ENCODE measurements at regions not wholly inside any gene's neighbourhood (a gene's known extent, or its start where the extent isn't known, plus 50 kb on each side); places are given as distances from the start of the nearest gene placed in this dataset.

DNA sequence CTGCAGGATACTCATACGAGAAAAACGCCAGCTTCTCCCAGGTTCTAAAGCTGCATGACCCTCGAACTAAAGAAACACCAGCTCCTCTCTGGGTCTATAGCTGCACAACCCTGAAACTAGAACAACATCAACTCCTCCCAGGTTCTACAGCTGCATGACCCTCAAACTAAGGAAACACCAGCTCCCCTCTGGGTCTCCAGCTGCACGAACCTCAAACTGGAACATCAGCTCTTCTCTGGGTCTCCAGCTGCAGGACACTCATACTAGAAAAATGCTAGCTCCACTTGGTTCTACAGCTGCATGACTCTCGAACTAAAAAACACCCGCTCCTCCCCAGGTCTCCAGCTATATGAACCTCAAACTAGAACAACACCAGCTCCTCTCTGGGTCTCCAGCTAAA is 811.1 kb downstream of the CDH9 start:
- Histone ChIP-seq H3K9me3 (ENCODE audit: low read depth, low read length) (no peaks in the 10 kb centered on the region), H3K27me3 (ENCODE audit: insufficient read depth, low read length) (no peaks in the 10 kb centered on the region)

DNA sequence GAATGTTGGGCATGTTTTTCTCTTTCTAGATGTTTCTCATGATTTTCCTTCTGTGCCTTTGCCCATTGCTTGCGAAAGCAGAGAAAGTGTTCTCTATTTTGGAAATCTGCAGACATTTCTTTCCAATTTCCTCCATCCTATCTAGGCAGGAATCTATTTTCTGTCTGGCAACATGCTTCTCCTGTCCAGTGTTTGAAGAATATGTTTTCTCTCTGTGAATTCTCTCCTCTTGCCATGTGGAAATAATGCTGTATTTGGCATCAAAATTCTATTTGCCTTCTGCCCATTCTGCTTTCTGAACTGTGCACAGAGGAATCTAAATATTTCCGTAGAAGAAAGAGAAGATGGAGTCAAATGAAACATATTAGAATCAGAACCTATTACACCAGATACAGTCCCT is 833.3 kb downstream of the CDH9 start:
- H3K27me3 ChIP-seq (ENCODE audit: insufficient read depth, low read length): no peaks in the 10 kb centered on the region
- peaks cover 12% of the 10 kb centered on the region for H3K9me3 ChIP-seq (ENCODE audit: low read depth, low read length)
- no peak overlapping the region for H3K4me3 ChIP-seq (ENCODE audit: low read length)
- H3K4me1 ChIP-seq (ENCODE audit: insufficient read depth, low read length): no peaks in the 10 kb centered on the region

More for the DNA sequence above, 811.1 kb downstream of the CDH9 start:
- Histone ChIP-seq H3K4me3 (ENCODE audit: low read length) (no peak overlapping the region), H3K4me1 (ENCODE audit: insufficient read depth, low read length) (no peaks in the 10 kb centered on the region)

- no peak overlapping the region for H3K4me3 ChIP-seq (ENCODE audit: low read length)
- H3K4me1 ChIP-seq (ENCODE audit: insufficient read depth, low read length): no peaks in the 10 kb centered on the region
- H3K27me3 ChIP-seq (ENCODE audit: insufficient read depth, low read length): no peaks in the 10 kb centered on the region
- H3K9me3 ChIP-seq (ENCODE audit: low read depth, low read length): no peaks in the 10 kb centered on the region
Observed at GRCh38 chr5:26193626-26194025, 844.8 kb downstream of the CDH9 start.

GRCh38 chr5:26192486-26192885 is 845.9 kb downstream of the CDH9 start:
- Histone ChIP-seq H3K9me3 (ENCODE audit: low read depth, low read length) (no peaks in the 10 kb centered on the region), H3K27me3 (ENCODE audit: insufficient read depth, low read length) (no peaks in the 10 kb centered on the region), H3K4me1 (ENCODE audit: insufficient read depth, low read length) (no peaks in the 10 kb centered on the region), H3K4me3 (ENCODE audit: low read length) (no peak overlapping the region)

DNA sequence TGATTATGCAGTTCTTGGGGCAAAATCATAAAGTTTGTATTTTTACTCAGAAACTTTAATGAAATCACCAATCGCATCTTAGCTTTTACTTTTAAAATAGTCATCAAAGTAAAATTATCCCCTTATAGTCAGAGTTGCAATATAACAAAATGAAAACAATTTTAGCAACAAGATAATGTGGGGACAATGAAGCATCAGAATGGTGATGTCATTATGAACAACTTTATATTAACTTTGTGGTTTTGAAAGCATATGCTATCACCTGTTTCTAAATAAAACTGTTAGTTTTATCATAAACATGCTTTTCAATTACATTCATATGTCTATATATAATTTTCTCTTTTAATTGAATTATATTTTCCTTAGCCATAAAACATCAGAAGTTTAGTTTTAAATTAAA is 856.8 kb downstream of the CDH9 start:
- Histone ChIP-seq H3K4me1 (ENCODE audit: insufficient read depth, low read length) (no peaks in the 10 kb centered on the region), H3K27me3 (ENCODE audit: insufficient read depth, low read length) (no peaks in the 10 kb centered on the region), H3K9me3 (ENCODE audit: low read depth, low read length) (no peaks in the 10 kb centered on the region), H3K4me3 (ENCODE audit: low read length) (no peak overlapping the region)

DNA sequence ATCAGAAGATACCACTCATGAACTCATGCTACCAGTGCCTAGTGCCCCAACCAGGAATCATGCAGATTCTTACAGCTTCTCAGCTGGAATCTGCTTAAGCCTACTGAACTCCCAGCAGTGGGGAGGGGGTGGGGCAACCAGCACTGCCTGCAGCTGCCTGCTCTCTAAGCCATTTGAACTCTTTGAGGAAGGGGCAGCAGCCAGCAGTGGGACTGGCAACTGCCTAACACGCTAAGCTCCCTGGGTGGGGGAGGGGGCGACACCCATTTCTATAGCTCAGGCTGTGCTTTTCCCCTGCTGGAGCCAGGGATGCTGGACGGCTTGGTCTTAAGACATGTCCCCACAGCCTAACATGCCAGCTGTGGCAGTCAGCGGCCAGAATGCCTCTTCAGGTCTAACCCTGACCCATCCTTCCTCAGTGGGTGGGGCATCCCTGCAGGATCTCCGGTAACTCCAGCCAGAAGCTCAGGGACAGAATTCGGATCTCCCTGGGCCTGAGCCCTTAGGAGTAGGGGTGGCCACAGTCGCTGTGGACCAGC is 889.7 kb downstream of the CDH9 start:
- Histone ChIP-seq H3K4me3 (ENCODE audit: low read length) (no peak overlapping the region), H3K27me3 (ENCODE audit: insufficient read depth, low read length) (no peaks in the 10 kb centered on the region), H3K4me1 (ENCODE audit: insufficient read depth, low read length) (no peaks in the 10 kb centered on the region), H3K9me3 (ENCODE audit: low read depth, low read length) (no peaks in the 10 kb centered on the region)

GRCh38 chr5:26143259-26143658 is 895.1 kb downstream of the CDH9 start:
- Histone ChIP-seq H3K9me3 (ENCODE audit: low read depth, low read length) (no peaks in the 10 kb centered on the region), H3K4me1 (ENCODE audit: insufficient read depth, low read length) (no peaks in the 10 kb centered on the region), H3K27me3 (ENCODE audit: insufficient read depth, low read length) (no peaks in the 10 kb centered on the region), H3K4me3 (ENCODE audit: low read length) (no peak overlapping the region)

GRCh38 chr5:26121338-26121737 is 917.0 kb downstream of the CDH9 start:
- H3K4me3 ChIP-seq (ENCODE audit: low read length): no peak overlapping the region
- no peaks in the 10 kb centered on the region for H3K27me3 ChIP-seq (ENCODE audit: insufficient read depth, low read length)
- no peaks in the 10 kb centered on the region for H3K9me3 ChIP-seq (ENCODE audit: low read depth, low read length)
- H3K4me1 ChIP-seq (ENCODE audit: insufficient read depth, low read length): no peaks in the 10 kb centered on the region

GRCh38 chr5:26104175-26104574 is 934.2 kb downstream of the CDH9 start:
- no peaks in the 10 kb centered on the region for H3K27me3 ChIP-seq (ENCODE audit: insufficient read depth, low read length)
- H3K9me3 ChIP-seq (ENCODE audit: low read depth, low read length): peaks cover 10% of the 10 kb centered on the region
- no peak overlapping the region for H3K4me3 ChIP-seq (ENCODE audit: low read length)
- H3K4me1 ChIP-seq (ENCODE audit: insufficient read depth, low read length): no peaks in the 10 kb centered on the region

DNA sequence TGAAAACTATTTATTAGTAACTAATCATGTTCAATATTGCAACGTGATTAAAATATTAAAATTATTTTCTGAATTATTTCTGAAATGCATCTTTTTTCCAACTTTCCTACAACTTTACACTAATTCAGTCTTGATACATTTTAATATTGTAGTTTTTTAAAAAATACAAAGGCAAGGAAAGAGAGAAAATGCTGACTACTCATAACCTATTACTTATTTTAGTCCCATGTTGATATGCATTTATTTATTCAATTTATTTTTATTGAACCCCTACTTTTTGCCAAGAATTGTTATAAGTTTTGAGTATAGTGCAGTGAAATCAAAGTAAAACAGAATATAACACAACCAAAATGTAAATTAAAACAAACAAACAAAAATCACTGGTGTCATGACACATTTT is 978.2 kb downstream of the CDH9 start:
- Histone ChIP-seq H3K4me1 (ENCODE audit: insufficient read depth, low read length) (no peaks in the 10 kb centered on the region), H3K27me3 (ENCODE audit: insufficient read depth, low read length) (no peaks in the 10 kb centered on the region), H3K9me3 (ENCODE audit: low read depth, low read length) (no peaks in the 10 kb centered on the region), H3K4me3 (ENCODE audit: low read length) (no peak overlapping the region)

- Histone ChIP-seq H3K9me3 (ENCODE audit: low read depth, low read length) (no peaks in the 10 kb centered on the region), H3K4me1 (ENCODE audit: insufficient read depth, low read length) (no peaks in the 10 kb centered on the region), H3K4me3 (ENCODE audit: low read length) (no peak overlapping the region), H3K27me3 (ENCODE audit: insufficient read depth, low read length) (no peaks in the 10 kb centered on the region)
Observed at GRCh38 chr5:26054594-26054993, 983.8 kb downstream of the CDH9 start.

GRCh38 chr5:26034813-26035212 is 1003.6 kb downstream of the CDH9 start:
- no peaks in the 10 kb centered on the region for H3K27me3 ChIP-seq (ENCODE audit: insufficient read depth, low read length)
- H3K4me3 ChIP-seq (ENCODE audit: low read length): no peak overlapping the region
- H3K4me1 ChIP-seq (ENCODE audit: insufficient read depth, low read length): no peaks in the 10 kb centered on the region
- H3K9me3 ChIP-seq (ENCODE audit: low read depth, low read length): no peaks in the 10 kb centered on the region

GRCh38 chr5:26031481-26031880 is 1006.9 kb downstream of the CDH9 start:
- Histone ChIP-seq H3K4me1 (ENCODE audit: insufficient read depth, low read length) (no peaks in the 10 kb centered on the region), H3K4me3 (ENCODE audit: low read length) (no peak overlapping the region), H3K9me3 (ENCODE audit: low read depth, low read length) (no peaks in the 10 kb centered on the region), H3K27me3 (ENCODE audit: insufficient read depth, low read length) (no peaks in the 10 kb centered on the region)

GRCh38 chr5:26026044-26026443 is 1012.3 kb downstream of the CDH9 start:
- no peaks in the 10 kb centered on the region for H3K4me1 ChIP-seq (ENCODE audit: insufficient read depth, low read length)
- H3K27me3 ChIP-seq (ENCODE audit: insufficient read depth, low read length): no peaks in the 10 kb centered on the region
- no peaks in the 10 kb centered on the region for H3K9me3 ChIP-seq (ENCODE audit: low read depth, low read length)
- no peak overlapping the region for H3K4me3 ChIP-seq (ENCODE audit: low read length)

- H3K4me1 ChIP-seq (ENCODE audit: insufficient read depth, low read length): no peaks in the 10 kb centered on the region
- H3K27me3 ChIP-seq (ENCODE audit: insufficient read depth, low read length): no peaks in the 10 kb centered on the region
- H3K4me3 ChIP-seq (ENCODE audit: low read length): no peak overlapping the region
- no peaks in the 10 kb centered on the region for H3K9me3 ChIP-seq (ENCODE audit: low read depth, low read length)
Observed at GRCh38 chr5:26024774-26025173, 1013.6 kb downstream of the CDH9 start.

GRCh38 chr5:26023361-26023760 is 1015.0 kb downstream of the CDH9 start:
- no peaks in the 10 kb centered on the region for H3K9me3 ChIP-seq (ENCODE audit: low read depth, low read length)
- no peaks in the 10 kb centered on the region for H3K4me1 ChIP-seq (ENCODE audit: insufficient read depth, low read length)
- H3K27me3 ChIP-seq (ENCODE audit: insufficient read depth, low read length): no peaks in the 10 kb centered on the region
- H3K4me3 ChIP-seq (ENCODE audit: low read length): no peak overlapping the region

DNA sequence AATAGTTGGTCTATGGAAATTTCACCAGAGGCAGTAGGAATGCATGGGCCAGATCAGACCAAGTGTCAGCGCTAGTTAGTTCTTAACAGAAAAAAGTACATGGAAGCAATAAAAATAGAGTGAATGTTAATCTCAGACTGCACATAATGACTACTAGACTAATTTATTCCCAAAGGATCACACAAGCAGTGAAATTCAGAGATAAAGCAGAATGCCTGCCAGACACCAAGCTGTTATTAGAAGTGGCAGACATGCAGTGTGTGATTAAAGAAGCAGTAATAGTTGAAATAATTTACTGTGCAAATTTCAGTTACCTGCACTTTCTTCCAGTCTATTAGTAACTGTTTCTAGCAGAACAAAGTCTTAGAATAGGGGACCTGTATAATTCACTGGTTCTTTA is 1024.2 kb downstream of the CDH9 start:
- Histone ChIP-seq H3K4me1 (ENCODE audit: insufficient read depth, low read length) (no peaks in the 10 kb centered on the region), H3K27me3 (ENCODE audit: insufficient read depth, low read length) (no peaks in the 10 kb centered on the region), H3K4me3 (ENCODE audit: low read length) (no peak overlapping the region), H3K9me3 (ENCODE audit: low read depth, low read length) (no peaks in the 10 kb centered on the region)

Measured in mononuclear cell (primary cell).